AG04450 (cell line): ENCODE measurements at regions not wholly inside any gene's neighbourhood (a gene's known extent, or its start where the extent isn't known, plus 50 kb on each side); places are given as distances from the start of the nearest gene placed in this dataset.
A peak's percentile ranks its signal among the peaks of the same experiment; 100 is the strongest.

Experiments
- CTCF ChIA-PET: fragments of 300-600, 350-600 bp; formaldehyde crosslinking; extraction: SDS; loops from one replicate; lab custom pipeline; 2022; ENCODE audit warnings: antibody characterized with exemption, inconsistent platforms; lab: Charles Lee
- POLR2A ChIA-PET: fragments of 350-600 bp; formaldehyde crosslinking; extraction: SDS; loops from one replicate; lab custom pipeline; 2021; ENCODE audit warnings: antibody characterized with exemption, inconsistent platforms; lab: Yijun Ruan, JAX
- DNase-seq: peaks from one replicate; pipeline ENCODE4 v3.0.0-alpha.2; 2011; ENCODE audit warnings: low read depth, low spot score
- H3K27ac ChIP-seq: one replicate; pipeline ENCODE4 v1.5.1; 2012; ENCODE audit warnings: low read depth, low read length, control low read depth
- H3K27me3 ChIP-seq: one replicate; pipeline ENCODE4 v1.6.0; 2012; ENCODE audit warnings: low read length; ENCODE audit not compliant: control insufficient read depth, insufficient read depth
- H3K4me3 ChIP-seq: 2 replicates; pipeline ENCODE4 v1.5.1; 2011; ENCODE audit warnings: mild to moderate bottlenecking, low read depth, low read length, control low read depth
- H3K9me3 ChIP-seq: 2 replicates; pipeline ENCODE4 v1.5.1; 2012; ENCODE audit warnings: low read length; ENCODE audit not compliant: control insufficient read depth, insufficient read depth
- CTCF ChIP-seq: IDR thresholded peaks from 2 replicates; pipeline ENCODE4 v1.5.1; 2011; ENCODE audit warnings: low read depth, low read length, control low read depth, inconsistent platforms

GRCh38 chr1:34590211-34590623 lies 164.6 kb upstream of the GJB5 start:
- POLR2A ChIA-PET, result no interaction called here
- H3K4me3 ChIP-seq, result no peak overlapping the region
- CTCF ChIA-PET, result no interaction called here
- H3K27ac ChIP-seq, result no peak overlapping the region
- DNase-seq, result no peak
- no peak for TF ChIP-seq CTCF
- no peaks in the 10 kb centered on the region for H3K9me3 ChIP-seq
- no peaks in the 10 kb centered on the region for H3K27me3 ChIP-seq

- 0 out of 2 replicates have a peak, but pooled peaks have one; percentile 6 for TF ChIP-seq CTCF
- no peak for DNase-seq
- ChIA-PET POLR2A (no interaction called here), CTCF (interaction anchor here (7.8 kb wide), 1 partner anchor 958 kb away, joined by 57 read pairs; no protein-coding TSS in a partner anchor)
- Histone ChIP-seq H3K27ac (no peak overlapping the region), H3K27me3 (no peaks in the 10 kb centered on the region), H3K4me3 (no peak overlapping the region), H3K9me3 (no peaks in the 10 kb centered on the region)
Measured at GRCh38 chr1:34591751-34592629, 162.9 kb upstream of the GJB5 start.

- Histone ChIP-seq H3K4me3 (no peak overlapping the region), H3K9me3 (no peaks in the 10 kb centered on the region), H3K27me3 (no peaks in the 10 kb centered on the region), H3K27ac (no peak overlapping the region)
- DNase-seq, result peak; percentile 16
- TF ChIP-seq CTCF, result peak; percentile 87
- CTCF ChIA-PET, result interaction anchor here (0.6 to 7.8 kb wide), 14 partner anchors 9 to 974 kb away, joined by 3 to 57 read pairs (median 3); no protein-coding TSS in a partner anchor
- POLR2A ChIA-PET, result no interaction called here
Measured at GRCh38 chr1:34597877-34598514, 156.9 kb upstream of the GJB5 start.

- Histone ChIP-seq H3K27ac (no peak overlapping the region), H3K27me3 (no peaks in the 10 kb centered on the region), H3K4me3 (no peak overlapping the region), H3K9me3 (no peaks in the 10 kb centered on the region)
- POLR2A ChIA-PET, result no interaction called here
- no peak for DNase-seq
- CTCF ChIA-PET, result no interaction called here
- TF ChIP-seq CTCF, result no peak
Measured at GRCh38 chr1:34602907-34603306, 151.9 kb upstream of the GJB5 start.

GRCh38 chr1:34603594-34603993 lies 151.3 kb upstream of the GJB5 start:
- Histone ChIP-seq H3K27me3 (no peaks in the 10 kb centered on the region), H3K27ac (no peak overlapping the region), H3K4me3 (no peak overlapping the region), H3K9me3 (no peaks in the 10 kb centered on the region)
- TF ChIP-seq CTCF, result no peak
- CTCF ChIA-PET, result no interaction called here
- no peak for DNase-seq
- POLR2A ChIA-PET, result no interaction called here
